NCI-H82 treated with DMSO at 0.1 percent for 48 hours (cell line): ENCODE measurements at regions not wholly inside any gene's neighbourhood (a gene's known extent, or its start where the extent isn't known, plus 50 kb on each side); places are given as distances from the start of the nearest gene placed in this dataset.

Source experiments
- DNase-seq: peaks from one replicate; lab custom pipeline; 2025; ENCODE audit not compliant: unreplicated experiment; lab: John Stamatoyannopoulos, UW

DNA sequence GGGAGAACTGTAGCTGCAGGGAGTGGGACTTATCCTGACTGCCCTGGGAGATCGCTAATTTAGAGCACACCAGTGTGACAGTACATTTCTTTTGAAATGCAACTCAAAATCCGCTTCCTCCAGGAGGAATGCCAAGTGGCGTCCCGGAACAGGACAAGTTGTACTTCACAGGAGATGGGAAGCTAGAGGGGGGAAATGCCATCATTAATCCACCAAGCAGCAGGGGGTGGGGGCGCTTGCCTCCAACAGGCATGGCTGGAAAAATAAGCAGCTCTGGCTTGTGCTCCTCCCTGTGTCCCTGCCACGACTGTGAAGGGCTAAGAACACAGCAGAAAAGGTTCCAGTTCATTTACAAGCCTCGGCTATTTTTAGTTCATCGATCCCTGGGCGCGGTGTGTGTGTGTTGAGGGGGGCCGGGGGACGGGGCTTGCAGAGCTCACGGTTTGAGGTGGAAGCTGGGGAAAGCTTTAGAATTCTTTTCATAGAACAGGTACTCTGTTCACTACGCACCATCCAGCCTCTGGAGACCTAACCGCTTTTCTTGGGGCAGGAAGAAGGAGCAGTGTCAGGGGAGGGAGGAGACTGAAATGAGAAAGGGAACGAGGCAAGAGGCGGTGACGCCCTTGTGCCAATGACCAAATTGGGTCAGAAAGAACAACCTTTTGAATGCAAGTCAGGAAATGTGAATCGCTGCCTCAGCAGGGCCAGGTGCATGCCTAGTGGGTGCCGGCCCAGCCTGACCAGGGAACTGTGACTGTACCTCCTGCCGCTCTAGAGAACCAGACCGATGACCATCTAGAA, 51.8 kb upstream of the DGKG start:
- peak; percentile 46 for DNase-seq

DNA sequence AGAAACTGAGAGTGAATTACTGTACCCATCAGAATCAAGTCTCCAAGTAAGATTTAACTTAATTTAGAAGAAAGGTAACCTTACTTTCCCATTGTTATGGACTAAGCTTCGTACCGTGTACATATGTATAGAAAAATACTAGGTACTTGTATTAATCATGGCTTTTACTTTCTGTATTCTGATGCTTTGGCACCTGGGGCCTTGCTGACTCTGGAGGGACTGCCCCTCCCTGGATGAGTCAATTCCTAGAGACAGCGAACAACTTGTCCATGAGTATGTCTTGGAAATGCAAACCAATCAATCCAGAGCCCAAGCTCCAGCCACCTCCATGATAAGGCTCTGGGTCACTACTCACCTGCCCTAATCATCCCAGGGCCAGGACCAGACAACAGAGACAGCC, 50.0 kb upstream of the DGKG start:
- no peak for DNase-seq
